A673 (cell line): ENCODE measurements at regions not wholly inside any gene's neighbourhood (a gene's known extent, or its start where the extent isn't known, plus 50 kb on each side); places are given as distances from the start of the nearest gene placed in this dataset.

Source experiments
- BruUV-seq: library from RNA; stranded (reverse); fragments of 400-500 nt; replicated peaks from 2 replicates; lab custom pipeline; 2021; lab: Mats Ljungman, UMichigan
- CTCF ChIA-PET: fragments of 300-600 bp; sonication (Branson Sonifier 250); formaldehyde crosslinking; loops from one replicate; lab custom pipeline; 2022; ENCODE audit warnings: antibody characterized with exemption; lab: Charles Lee
- POLR2A ChIA-PET: fragments of 300-600 bp; sonication (Branson Sonifier 250); formaldehyde crosslinking; loops from one replicate; lab custom pipeline; 2022; ENCODE audit warnings: antibody characterized with exemption; ENCODE audit not compliant: low non-redundant PET; lab: Charles Lee
- DNase-seq: peaks from one replicate; pipeline ENCODE4 v3.0.0-alpha.2; 2015; ENCODE audit warnings: low spot score
- H3K27ac ChIP-seq: fragments of 200-600 bp; sonication (generic); 2 replicates; pipeline ENCODE4 v1.5.1; 2016; ENCODE audit warnings: mixed run types, low read depth, mild to moderate bottlenecking, mixed read lengths, antibody characterized with exemption, low read length; ENCODE audit not compliant: poor library complexity, severe bottlenecking
- H3K27me3 ChIP-seq: fragments of 200-600 bp; sonication (generic); replicated peaks from 2 replicates; pipeline ENCODE4 v1.6.1; 2017; ENCODE audit warnings: mixed run types, low read depth, mild to moderate bottlenecking, mixed read lengths, antibody characterized with exemption, low read length; ENCODE audit not compliant: insufficient read depth, poor library complexity
- H3K36me3 ChIP-seq: fragments of 200-600 bp; sonication (generic); 2 replicates; pipeline ENCODE4 v1.6.1; 2016; ENCODE audit warnings: mixed run types, mild to moderate bottlenecking, mixed read lengths, antibody characterized with exemption, low read length; ENCODE audit not compliant: insufficient read depth, poor library complexity, severe bottlenecking
- H3K4me1 ChIP-seq: fragments of 200-600 bp; sonication (generic); 2 replicates; pipeline ENCODE4 v1.6.1; 2017; ENCODE audit warnings: mixed run types, mild to moderate bottlenecking, mixed read lengths, antibody characterized with exemption, low read length; ENCODE audit not compliant: insufficient read depth, poor library complexity, severe bottlenecking
- H3K4me3 ChIP-seq: fragments of 200-600 bp; sonication (generic); 2 replicates; pipeline ENCODE4 v1.5.1; 2016; ENCODE audit warnings: low read depth, mixed run types, mild to moderate bottlenecking, mixed read lengths, low read length; ENCODE audit not compliant: poor library complexity, severe bottlenecking
- H3K9me3 ChIP-seq: fragments of 200-600 bp; sonication (generic); 2 replicates; pipeline ENCODE4 v1.6.1; 2016; ENCODE audit warnings: mixed run types, low read depth, mild to moderate bottlenecking, mixed read lengths, antibody characterized with exemption, low read length; ENCODE audit not compliant: poor library complexity, severe bottlenecking
- CTCF ChIP-seq: fragments of 300-800, 200-600 bp; sonication (generic); conservative IDR thresholded peaks from 2 replicates; pipeline ENCODE4 v1.5.1; 2017; ENCODE audit warnings: low read depth, mild to moderate bottlenecking, antibody characterized with exemption, low read length, moderate library complexity, mixed read lengths
- EZH2 ChIP-seq: fragments of 200-600 bp; sonication (generic); IDR thresholded peaks from 2 replicates; pipeline ENCODE4 v1.6.1; 2017; ENCODE audit warnings: borderline replicate concordance, low read depth, mild to moderate bottlenecking, mixed read lengths, antibody characterized with exemption, low read length; ENCODE audit not compliant: poor library complexity, severe bottlenecking
- intact Hi-C: fragments of 100-400 bp; cut with micrococcal nuclease; formaldehyde crosslinking; loops from one replicate; pipeline ENCODE4 v1.10.0; 2022; ENCODE audit not compliant: unreplicated experiment

GRCh38 chr11:21866781-21867180, 326.1 kb upstream of the ANO5 start:
- Histone ChIP-seq H3K9me3 (no peaks in the 10 kb centered on the region), H3K4me3 (no peak overlapping the region), H3K27ac (no peak overlapping the region), H3K27me3 (no peaks in the 10 kb centered on the region), H3K4me1 (peaks cover 5% of the 10 kb centered on the region), H3K36me3 (no peaks in the 10 kb centered on the region)
- ChIA-PET CTCF (no interaction called here), POLR2A (no interaction called here)
- intact Hi-C loops = no loop called here
- peak; percentile 52 for DNase-seq
- no peak for TF ChIP-seq CTCF
- no peak for TF ChIP-seq EZH2
- BruUV-seq = no TSS peak

GRCh38 chr11:21877151-21877550, 315.7 kb upstream of the ANO5 start:
- ChIA-PET CTCF (no interaction called here), POLR2A (no interaction called here)
- no peak overlapping the region for H3K4me3 ChIP-seq
- H3K9me3 ChIP-seq = no peaks in the 10 kb centered on the region
- TF ChIP-seq EZH2 (no peak), CTCF (no peak)
- intact Hi-C loops = loop anchor here (10.0 kb wide), 1 partner anchor 108 kb away; no protein-coding TSS in a partner anchor
- H3K27me3 ChIP-seq = no peaks in the 10 kb centered on the region
- BruUV-seq = no TSS peak
- peaks cover 30% of the 10 kb centered on the region for H3K4me1 ChIP-seq
- H3K27ac ChIP-seq = no peak overlapping the region
- DNase-seq = no peak
- no peaks in the 10 kb centered on the region for H3K36me3 ChIP-seq

- Histone ChIP-seq H3K9me3 (peaks cover 14% of the 10 kb centered on the region), H3K27ac (no peak overlapping the region), H3K27me3 (no peaks in the 10 kb centered on the region), H3K36me3 (no peaks in the 10 kb centered on the region), H3K4me1 (peaks cover 5% of the 10 kb centered on the region), H3K4me3 (no peak overlapping the region)
- ChIA-PET CTCF (no interaction called here), POLR2A (no interaction called here)
- no peak for DNase-seq
- BruUV-seq = no TSS peak
- intact Hi-C loops = no loop called here
- TF ChIP-seq CTCF (no peak), EZH2 (no peak)
Measured at GRCh38 chr11:21883354-21883753, 309.5 kb upstream of the ANO5 start.
